ENCODE measurements at regions not wholly inside any gene's neighbourhood (a gene's known extent, or its start where the extent isn't known, plus 50 kb on each side); places are given as distances from the start of the nearest gene placed in this dataset.
A peak's percentile ranks its signal among the peaks of the same experiment; 100 is the strongest.

DNA sequence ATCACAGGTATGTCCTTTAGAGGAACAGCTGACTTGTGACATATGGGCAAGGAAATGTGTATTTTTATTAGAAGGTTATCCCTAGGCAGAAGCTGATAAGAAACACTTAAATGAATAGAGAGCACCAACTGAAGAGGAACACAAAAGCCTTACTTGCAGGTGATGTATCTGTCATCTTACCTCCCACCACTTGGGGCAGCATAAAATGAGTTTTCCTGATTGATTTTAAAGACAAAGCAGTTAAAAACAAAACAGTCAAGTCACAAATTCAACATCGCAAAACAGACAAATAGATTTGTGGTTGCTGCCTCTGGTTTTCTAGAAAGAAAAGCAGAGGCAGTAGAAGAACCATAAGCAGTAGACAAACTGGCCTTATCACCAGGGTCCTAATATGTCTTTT, 302.4 kb upstream of the ZNF462 start:
- peak; percentile 30 for DNase-seq

DNA sequence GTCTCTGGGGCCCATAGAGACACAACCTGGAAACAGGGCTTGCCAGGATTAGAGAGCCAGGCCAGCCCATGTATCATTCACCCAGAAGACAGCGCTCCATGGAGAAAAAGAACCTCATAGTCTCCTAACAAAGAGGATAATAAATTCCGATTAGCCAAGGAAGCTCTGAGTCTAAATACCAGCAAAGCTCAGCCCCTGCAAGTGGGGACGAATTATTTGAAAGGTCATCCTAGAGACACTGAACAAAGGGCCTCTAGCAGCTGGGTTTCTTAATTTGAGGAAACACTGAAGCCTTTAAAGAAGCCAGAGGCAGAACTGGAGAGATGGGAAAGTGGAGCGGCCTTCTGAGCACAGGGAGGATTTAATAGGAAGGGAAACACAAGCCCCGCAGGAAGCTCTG, 287.1 kb upstream of the ZNF462 start:
- no peak for DNase-seq

DNA sequence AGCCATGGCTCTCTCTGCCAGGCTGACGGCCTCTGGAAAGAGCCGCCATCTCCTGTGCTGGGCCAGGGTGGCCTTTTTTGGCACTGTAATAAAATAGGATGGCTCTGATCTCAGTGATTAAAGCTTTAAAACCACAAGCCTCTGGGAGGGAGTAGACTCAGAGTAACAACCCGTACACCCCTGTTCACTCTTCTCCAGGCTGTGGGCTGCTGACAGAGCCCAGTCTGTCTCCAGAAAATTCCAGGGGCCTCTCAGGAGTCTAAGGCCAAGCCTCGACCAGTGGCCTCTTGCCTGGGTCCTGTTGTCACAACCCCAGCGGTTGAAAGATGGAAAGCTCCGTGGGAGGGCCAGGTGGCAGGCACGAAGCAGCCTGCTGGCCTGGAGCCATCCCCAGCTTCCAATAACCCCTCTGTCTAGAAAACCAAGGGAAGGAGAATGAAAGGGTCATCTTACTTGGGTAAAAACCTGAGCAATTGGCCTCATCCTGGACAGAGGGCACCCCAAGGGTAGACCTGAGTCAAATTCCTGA, 286.7 kb upstream of the ZNF462 start:
- peak; percentile 41 for DNase-seq

DNA sequence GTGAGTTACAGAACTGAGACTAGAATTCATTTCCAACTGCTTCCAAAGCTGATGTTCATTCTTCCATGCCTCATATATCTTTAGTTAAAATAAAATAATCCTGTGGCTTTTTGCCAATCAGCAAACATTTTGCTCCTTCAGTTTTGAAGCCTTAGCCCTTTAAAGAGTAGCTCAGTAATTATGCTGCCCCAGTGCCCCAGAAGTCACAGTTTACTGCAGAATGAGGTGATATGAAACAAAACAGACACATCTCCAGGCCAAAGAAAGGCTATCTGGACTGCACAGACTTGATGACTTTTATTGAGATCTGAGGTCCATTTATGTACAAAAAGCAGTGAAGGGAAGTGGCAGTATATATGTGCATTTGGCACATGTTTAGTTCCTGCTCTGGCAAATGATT, 285.8 kb upstream of the ZNF462 start:
- DNase-seq, result peak; percentile 11

DNA sequence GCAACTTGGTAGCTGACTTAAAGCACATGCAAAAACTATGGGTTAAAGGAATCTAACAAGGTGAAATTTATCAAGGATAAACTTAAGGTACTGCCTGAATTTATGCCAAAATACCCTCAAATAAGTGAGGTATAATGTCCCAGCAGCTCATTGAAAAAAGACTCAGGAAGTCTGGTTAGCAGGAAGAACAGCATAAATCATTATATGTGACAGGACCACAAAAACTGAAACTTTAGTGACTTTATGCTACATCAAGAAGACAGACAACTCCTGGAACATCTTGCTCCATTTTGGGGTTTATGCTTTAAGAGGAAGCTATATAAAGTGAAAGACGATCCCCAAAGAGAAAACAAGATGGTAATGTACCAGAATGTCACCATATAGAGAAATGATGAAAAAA, 282.4 kb upstream of the ZNF462 start:
- DNase-seq, result no peak

DNA sequence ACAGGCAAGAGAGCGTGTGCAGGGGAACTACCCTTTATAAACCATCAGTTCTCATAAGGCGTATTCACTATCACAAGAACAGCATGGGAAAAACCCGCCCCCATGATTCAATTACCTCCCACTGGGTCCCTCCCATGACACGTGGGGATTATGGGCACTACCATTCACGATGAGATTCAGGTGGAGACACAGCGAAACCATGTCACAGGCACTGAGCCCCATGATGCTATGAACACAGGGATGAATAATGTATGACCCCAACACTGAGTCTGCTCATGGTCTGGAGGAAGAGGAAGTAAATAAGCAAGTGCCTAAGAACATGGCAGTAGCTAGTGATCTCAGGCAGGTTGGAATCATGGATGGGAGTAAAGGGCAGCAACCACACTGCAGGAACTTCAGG, 281.0 kb upstream of the ZNF462 start:
- DNase-seq, result no peak

DNA sequence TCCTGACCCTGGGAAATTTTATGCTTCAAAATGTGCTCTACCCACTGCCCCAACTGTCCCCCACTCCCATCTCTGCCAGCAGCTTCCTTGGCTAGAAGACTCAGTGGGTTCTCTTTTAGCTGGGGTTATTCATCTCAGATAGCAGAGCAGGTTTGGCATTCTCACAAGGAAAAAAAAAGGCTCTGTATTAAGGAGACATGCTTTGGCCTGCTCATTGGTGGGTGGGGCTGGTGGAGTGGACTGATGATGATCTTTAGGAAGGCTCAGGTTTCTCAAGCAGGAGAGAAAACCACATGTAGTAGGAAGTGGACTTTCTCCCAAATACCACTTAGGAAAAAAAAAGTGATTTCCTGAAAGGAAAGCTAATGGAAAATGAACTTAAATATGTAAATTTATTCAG, 279.2 kb upstream of the ZNF462 start:
- peak; percentile 29 for DNase-seq

DNA sequence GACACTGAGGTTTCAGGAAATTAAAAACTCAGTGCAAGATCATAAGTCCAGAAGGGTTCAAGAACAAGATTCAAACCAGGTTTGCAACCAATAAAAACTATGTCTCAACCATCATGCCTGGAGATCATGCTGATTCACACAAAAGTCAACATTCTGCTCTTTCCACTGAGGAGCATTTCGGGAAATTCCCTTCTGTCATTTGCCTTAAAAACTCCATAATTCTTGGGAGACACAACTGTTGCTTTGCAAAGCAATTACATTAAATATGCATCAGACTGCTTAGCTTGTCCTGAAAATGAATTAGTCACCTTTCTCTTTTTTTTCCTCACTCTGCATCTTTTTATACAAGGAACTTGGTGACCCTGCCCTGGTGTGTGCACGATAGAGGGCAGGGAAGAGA, 275.9 kb upstream of the ZNF462 start:
- peak; percentile 18 for DNase-seq

DNA sequence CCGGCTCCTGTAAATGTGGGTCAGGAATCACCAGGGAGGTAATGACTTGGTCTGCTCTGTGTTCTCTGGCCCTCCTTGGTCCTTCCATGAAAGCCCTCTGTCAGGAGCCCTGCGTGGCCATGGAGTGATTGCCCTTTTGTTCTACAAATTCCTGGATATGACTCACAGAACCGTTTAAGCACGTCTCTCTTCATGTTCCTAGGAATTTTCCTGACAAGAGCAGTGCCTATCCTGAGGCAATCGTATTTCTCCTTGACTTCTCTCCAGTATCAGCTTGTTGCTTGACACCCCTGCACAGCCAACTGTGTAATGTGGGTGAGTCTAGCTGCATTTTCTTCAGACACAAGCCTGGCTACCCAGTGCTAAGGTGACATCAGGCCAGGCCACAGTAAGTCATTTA, 274.3 kb upstream of the ZNF462 start:
- no peak for DNase-seq

DNA sequence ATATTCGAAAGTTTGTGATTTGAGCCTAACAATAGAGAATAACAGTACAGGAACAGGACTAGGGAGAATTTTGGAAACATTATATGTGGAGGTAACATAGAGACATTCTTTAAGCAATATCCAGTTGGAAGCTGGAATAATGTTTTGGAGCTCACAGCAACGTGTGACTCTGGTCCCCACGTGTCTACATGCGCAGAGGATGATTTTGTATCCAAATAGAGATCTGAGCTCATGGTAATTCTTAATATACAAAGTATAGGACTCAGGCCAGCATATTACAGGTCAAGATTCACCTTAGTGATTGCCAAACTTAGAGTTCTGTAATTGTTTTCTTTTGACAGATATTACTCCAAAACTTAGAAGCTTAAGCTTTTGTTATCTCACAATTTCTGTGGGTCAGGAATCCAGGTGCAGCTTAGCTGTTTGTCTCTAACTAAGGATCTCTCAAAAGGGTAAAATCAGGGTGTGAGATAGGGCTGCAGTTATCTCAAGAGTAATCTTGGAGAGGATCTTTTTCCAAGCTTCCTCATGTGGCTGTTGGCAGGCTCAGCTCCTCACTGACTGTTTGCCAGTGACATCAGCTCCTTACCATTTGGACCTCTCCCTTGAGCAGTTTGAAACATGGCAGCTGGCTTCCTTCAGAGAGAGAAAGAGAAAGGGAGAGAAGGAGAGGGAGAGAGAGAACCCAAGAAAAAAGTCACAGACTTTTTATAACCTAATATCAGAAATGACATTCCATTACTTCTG, 272.0 kb upstream of the ZNF462 start:
- DNase-seq, result no peak

DNA sequence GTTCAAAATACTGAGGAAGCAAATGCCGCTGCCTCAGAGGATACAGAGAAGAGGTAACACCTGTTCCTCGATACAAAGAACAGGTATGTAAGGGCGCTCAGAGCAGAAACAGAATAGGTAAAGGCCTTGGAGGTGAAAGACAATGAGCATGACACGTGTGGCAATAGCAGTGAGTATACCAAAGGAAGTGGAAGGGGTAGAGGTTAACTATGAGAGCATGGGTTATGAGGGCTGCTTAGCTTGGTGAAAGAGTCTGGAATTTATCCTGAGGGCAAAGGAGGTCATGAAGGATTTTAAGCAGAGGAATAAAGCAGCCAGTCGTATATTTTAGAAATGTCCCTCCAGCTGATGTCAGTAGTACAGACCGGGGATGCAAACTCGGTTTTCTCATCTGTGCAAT, 269.8 kb upstream of the ZNF462 start:
- no peak for DNase-seq

DNA sequence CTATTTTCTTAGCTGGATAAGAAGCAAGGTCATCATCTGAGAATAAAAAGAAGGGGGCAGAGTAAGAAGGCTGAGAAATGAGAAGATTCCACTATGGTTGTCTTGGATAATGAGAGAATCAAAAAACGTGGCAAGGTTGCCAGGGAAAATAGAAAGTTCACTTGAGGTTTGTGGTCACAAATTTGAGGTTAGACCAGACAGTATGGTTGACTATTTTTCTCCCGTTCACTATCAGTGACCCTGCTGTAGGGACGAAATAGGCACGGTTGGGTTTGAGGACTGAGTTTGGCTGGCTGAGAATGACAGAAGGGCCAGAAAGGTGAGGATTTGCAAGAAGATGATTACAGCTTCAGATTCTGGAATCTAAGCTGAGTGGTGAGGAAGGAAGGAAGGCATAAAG, 266.0 kb upstream of the ZNF462 start:
- DNase-seq, result no peak

DNA sequence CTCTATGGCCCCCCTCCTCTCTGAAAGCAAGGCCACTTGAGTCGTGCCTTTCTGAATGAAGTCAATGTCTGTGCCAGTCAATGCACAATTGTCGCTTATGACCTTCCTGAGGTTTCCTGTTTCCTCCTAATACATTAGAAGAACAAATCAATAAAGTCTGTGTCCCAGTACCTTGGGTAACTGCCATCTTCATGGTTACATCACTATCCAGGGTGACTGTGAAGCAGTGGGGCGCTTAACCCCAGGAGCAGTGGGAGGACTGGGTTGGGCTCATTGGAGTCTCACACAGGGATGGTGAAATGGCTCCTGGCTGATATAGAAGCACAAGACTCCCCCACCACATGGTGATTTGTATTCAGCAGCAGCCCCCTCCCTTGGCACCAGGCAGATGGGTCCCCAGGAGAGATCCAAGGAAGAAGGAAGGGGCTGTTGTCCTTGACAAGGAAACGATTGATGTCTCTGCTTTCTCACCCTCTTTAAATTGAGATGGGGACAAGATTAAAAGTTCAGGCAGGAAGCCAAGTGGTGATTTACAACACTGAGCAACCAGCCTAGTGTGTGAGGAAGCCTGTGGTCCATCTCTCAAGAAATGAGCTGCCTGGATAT, 261.9 kb upstream of the ZNF462 start:
- DNase-seq, result peak; percentile 62

DNA sequence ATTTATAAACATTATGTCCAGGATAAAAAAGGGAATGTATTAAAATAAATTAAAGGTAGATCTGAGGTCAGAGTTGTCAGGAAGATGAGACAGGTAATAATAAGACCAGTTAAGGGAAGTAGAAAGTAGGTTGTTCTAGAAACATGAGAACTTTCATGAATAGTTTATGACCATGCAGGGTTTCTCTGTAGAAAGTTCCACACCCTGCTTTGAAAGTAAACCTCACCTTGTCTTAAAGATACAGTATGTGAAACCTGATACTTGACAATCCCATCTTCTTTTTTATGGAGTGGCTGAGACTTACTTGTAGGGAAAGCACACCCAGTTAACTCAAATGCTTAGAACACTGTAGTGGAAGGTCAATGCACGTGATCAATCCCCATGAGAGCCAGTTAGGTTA, 260.6 kb upstream of the ZNF462 start:
- no peak for DNase-seq

DNA sequence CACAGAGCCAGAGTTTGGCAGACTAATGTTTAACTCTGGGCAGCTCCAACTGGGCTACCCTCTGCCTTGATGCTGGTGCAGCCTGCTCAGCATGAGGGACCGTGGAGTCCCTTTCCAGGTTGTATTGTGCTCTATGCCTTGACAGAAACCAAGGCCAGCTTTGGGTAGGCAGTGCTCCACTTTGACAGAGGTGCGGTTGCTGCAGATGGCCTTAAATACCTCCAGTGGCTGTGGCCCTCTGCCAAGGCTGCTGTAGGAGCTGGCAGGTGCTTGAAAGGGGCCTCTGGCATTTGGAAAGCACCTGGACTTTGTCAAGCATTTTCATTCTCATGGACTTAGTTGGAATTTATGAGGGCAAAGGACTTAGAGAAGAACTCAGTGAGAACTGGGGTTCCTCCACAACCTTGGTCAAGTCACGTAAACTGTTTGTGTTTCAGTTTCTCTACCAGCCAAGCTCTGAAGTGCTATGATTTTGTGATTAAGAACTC, 249.7 kb upstream of the ZNF462 start:
- DNase-seq, result peak; percentile 71

DNA sequence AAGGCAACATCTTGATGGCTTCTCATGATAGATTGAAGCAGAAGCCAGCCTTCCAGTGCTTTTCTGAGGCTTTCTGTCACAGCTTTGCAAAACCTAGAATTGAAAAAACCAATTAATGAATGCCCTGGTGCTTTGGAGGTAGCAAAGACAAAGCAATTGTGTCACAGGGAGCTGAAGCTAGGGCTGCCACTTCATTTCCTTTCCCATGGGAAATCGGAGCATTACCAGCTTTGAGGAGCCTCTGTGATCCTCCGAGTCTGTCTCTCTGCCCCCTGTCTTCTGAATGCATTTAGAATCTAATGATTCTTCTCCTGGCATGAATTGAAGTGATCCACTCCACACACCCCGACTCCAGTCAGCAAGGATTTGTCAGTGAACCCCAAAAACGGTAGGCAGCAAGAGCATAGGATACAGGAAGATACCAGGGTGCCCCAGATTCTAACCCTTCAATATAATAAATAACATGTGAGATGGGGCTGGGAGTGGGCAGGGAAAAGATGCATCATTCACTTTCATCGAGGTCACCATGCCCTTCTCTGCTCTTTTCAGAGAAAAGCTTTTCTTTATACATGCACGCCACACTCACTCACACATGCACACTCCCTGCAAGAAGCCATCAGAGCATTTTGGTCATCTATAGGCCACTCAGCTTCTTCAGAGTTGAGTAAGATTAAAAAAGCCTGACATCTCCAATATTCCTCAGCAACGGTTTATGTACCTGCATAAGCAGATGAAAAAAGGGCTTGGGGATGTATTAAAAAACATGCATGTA, 247.7 kb upstream of the ZNF462 start:
- peak; percentile 16 for DNase-seq

DNA sequence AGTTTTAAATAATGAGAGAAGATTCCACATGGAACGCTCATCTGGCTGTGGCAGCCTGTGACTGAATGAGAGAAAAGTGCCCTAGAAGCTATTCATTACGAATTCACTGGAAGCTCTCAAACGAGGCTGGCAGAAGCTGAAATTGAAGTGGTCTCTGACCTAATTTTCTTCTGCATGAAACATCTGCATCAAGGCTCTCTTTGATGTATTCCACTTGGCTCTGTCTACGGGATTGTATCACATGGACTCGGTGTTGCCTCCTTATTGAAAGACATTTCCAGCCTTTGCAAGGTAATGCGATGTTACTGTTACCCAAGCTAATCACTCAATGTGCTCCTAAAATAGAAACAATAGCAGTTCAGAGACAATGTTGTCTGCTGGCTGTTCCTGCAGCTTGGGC, 246.9 kb upstream of the ZNF462 start:
- no peak for DNase-seq

DNA sequence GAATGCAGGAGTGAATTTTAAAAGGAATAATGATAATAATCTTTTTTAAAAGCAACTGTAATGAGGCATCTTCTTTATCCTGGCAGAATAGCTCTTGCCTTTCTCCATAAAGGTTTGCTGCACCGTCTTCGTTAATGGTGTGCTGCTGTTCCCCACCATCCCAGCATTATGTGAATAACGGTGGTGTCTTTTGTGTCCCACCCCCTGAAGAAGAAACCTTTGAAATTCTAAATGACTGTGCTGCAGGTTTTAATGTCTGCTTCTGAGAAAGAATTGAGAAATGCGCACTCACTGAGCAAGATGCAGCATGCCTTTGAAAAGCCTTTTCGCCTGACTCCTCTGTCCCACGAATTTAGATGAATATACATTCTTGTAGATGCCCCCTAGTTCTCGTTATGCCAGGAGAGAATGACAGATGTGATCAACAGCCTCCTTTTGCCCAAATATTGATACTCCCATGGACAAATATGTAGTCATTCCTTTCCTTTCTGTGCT, 246.1 kb upstream of the ZNF462 start:
- no peak for DNase-seq

DNA sequence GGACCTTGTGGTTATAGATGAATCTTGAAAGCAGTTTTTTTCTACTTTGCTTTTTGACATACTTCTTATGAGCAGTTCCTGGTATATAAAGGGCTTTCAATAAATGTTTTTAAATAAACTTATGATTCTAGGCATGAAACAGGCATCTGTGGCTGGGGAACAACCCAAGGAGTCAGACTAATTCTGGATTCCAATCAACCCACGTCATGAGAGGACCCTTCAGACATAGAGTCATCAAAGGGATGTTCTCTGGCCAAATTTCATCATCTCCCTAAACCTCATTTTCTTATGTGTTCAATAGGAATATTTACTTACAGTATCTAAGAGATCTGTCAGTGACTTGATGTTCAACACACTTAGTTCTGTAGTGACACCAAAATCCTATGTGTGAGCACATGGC, 243.8 kb upstream of the ZNF462 start:
- DNase-seq, result no peak

DNA sequence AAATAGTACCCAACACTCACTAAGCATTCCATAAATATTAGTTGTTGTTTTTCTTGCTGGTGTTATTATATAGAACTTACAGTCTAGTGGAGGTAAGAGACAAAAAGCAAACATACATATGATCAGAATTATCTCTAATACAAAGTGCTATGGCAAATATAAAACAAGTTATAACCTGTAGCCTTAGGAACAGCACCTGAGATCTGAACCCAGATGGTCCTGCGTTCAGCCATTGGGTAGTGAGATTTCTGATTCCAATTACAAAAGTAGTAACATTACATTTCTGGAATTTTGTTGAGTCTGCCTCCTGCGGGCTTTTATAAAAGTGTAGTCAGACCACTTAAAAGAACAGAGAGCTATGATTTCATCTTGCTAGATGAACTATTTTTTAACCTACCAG, 242.9 kb upstream of the ZNF462 start:
- DNase-seq, result no peak

DNA sequence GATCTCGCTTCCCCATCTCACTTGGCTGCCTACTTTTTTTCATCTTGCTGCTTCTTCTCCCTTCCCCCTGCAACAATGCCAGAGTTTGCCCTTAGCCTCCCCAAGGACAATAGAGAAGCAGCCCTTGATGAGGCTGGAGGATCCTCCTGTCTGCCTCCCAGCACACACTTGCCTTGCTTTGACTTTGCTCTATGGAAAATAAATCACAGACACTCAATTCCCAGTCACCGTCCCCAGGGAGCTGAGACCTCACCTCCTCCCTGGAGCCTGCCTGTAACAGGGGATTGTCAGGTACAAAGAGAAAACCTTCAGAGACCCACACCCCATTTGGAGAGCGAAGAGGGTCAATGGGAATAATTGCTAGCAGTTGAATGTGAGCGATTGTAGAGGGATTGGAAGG, 242.1 kb upstream of the ZNF462 start:
- DNase-seq, result peak; percentile 91

DNA sequence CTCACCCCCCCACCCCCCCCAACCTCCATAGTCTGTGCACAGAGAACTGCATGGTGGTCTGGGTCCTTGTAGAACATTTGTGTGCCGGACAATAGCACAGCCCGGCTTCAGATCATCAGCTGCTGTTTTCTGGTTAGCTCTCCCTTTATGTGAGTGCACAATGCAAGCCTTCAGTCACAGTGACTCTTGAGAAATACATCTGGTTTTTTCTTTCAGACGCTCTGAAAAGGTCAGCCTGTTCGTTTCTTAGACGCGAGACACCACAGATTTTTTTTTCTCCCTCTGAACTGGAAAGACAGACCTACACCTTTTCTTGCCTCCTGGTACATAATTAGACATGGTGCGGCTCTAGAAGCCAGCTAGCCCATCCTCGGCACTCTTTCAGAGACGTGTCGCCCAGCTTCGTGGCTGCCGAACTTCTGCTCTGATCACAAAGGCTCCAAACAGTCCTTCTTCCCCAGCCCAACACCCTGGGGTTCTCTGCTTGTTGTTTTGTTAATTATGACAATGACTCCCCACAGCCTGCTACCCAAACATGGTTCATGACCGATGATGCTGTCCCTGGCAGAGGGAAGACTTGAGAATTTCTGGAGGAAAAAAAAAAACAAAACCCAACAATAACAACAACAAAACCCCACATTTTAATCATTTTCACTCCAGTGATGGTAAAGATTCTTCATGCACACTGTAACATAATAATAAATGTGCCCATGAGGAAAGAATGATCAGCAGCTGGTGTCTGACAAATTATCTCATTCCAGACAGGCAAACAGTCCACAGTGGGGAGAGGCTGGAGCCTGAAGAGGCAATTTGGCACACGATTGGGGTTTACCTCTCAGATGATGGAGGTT, 241.4 kb upstream of the ZNF462 start:
- DNase-seq, result peak; percentile 88

DNA sequence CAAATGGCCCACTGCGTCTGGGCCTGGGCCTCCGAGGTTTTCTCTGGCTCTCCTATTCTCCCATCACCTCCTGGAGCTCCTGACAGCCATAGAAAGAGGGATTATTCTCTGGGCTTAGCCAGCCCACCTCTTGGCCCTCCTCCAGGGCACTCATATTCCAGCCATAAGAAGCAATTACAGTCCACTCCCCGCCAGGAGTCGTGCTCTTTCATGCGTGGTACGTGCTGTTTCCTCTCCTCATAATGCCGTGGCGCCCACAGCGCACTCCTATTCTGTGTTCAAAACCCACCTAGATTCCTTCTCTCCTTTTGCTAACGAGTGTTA, 240.8 kb upstream of the ZNF462 start:
- peak; percentile 97 for DNase-seq
